ENCODE measurements at regions not wholly inside any gene's neighbourhood (a gene's known extent, or its start where the extent isn't known, plus 50 kb on each side); places are given as distances from the start of the nearest gene placed in this dataset.

- intact Hi-C loops (cut with micrococcal nuclease): no loop called here
- 0% methylated on average over 3 of the region's 3 CpGs for WGBS (ENCODE audit: insufficient coverage, low coverage, missing lambda C conversion rate)
- Histone ChIP-seq H3K79me2 (ENCODE audit: control insufficient read depth, insufficient read depth, low read length) (no peaks in the 10 kb centered on the region), H3K9me1 (ENCODE audit: control insufficient read depth, insufficient read depth, low read length) (no peaks in the 10 kb centered on the region), H3K27ac (ENCODE audit: extremely low read depth, low read depth, low read length) (no peak overlapping the region), H4K20me1 (replicated peaks; ENCODE audit: control insufficient read depth, insufficient read depth, low read length) (no peaks in the 10 kb centered on the region), H2AFZ (ENCODE audit: low read depth, low read length) (no peak overlapping the region), H3K27me3 (ENCODE audit: control insufficient read depth in 2 of 2, insufficient read depth in 2 of 2, low read length in 2 of 2) (no peaks in the 10 kb centered on the region), H3K4me1 (replicated peaks in 1 of 2; ENCODE audit: control insufficient read depth in 2 of 2, insufficient read depth in 2 of 2, low read length in 2 of 2) (no peaks in the 10 kb centered on the region), H3K9ac (ENCODE audit: insufficient read depth in 1 of 2, low read depth in 2 of 2, low read length in 2 of 2) (no peak overlapping the region), H3K4me3 (no peak overlapping the region), H3K36me3 (ENCODE audit: control insufficient read depth, insufficient read depth, low read length) (no peaks in the 10 kb centered on the region), H3K4me2 (ENCODE audit: insufficient read depth, low read length) (no peak overlapping the region), H3K9me3 (replicated peaks; ENCODE audit: control insufficient read depth, insufficient read depth, low read depth, low read length) (no peaks in the 10 kb centered on the region)
- in situ Hi-C loops (cut with MboI): no loop called here
- ATAC-seq (no peak), DNase-seq (ENCODE audit: extremely low read depth in 1 of 4, low spot score in 3 of 4) (no peak), FAIRE-seq (no peak)
- TF ChIP-seq MED1 (CRISPR knock-in tag; IDR thresholded peaks at IDR 0.05; ENCODE audit: borderline replicate concordance) (no peak), HDGF (IDR thresholded peaks at IDR 0.05) (no peak), RFX1 (IDR thresholded peaks at IDR 0.05) (no peak), CC2D1A (IDR thresholded peaks at IDR 0.05) (no peak)
- ChIA-PET CTCF (ENCODE audit: low intra/inter-chr PET ratio) (no interaction called here), POLR2A (no interaction called here)
- no TSS peak for BruUV-seq (replicated peaks)
Measured at GRCh38 chr3:117567382-117567781, 857.8 kb downstream of the TUSC7 start.

GRCh38 chr3:117567906-117568305 lies 858.3 kb downstream of the TUSC7 start:
- Histone ChIP-seq H3K9ac (ENCODE audit: insufficient read depth in 1 of 2, low read depth in 2 of 2, low read length in 2 of 2) (no peak overlapping the region), H3K4me3 (no peak overlapping the region), H3K4me2 (ENCODE audit: insufficient read depth, low read length) (no peak overlapping the region), H2AFZ (ENCODE audit: low read depth, low read length) (no peak overlapping the region), H3K27me3 (ENCODE audit: control insufficient read depth in 2 of 2, insufficient read depth in 2 of 2, low read length in 2 of 2) (no peaks in the 10 kb centered on the region), H3K9me3 (replicated peaks; ENCODE audit: control insufficient read depth, insufficient read depth, low read depth, low read length) (no peaks in the 10 kb centered on the region), H3K79me2 (ENCODE audit: control insufficient read depth, insufficient read depth, low read length) (no peaks in the 10 kb centered on the region), H3K9me1 (ENCODE audit: control insufficient read depth, insufficient read depth, low read length) (no peaks in the 10 kb centered on the region), H3K36me3 (ENCODE audit: control insufficient read depth, insufficient read depth, low read length) (no peaks in the 10 kb centered on the region), H3K4me1 (replicated peaks in 1 of 2; ENCODE audit: control insufficient read depth in 2 of 2, insufficient read depth in 2 of 2, low read length in 2 of 2) (no peaks in the 10 kb centered on the region), H4K20me1 (replicated peaks; ENCODE audit: control insufficient read depth, insufficient read depth, low read length) (no peaks in the 10 kb centered on the region), H3K27ac (ENCODE audit: extremely low read depth, low read depth, low read length) (no peak overlapping the region)
- BruUV-seq (replicated peaks): no TSS peak
- FAIRE-seq: no peak
- no peak for DNase-seq (ENCODE audit: extremely low read depth in 1 of 4, low spot score in 3 of 4)
- ChIA-PET CTCF (ENCODE audit: low intra/inter-chr PET ratio) (no interaction called here), POLR2A (no interaction called here)
- intact Hi-C loops (cut with micrococcal nuclease) (no loop called here), in situ Hi-C loops (cut with MboI) (no loop called here)
- no peak for ATAC-seq
- TF ChIP-seq MLLT1 (IDR thresholded peaks at IDR 0.05) (no peak), ZBTB33 (CRISPR knock-in tag; IDR thresholded peaks at IDR 0.05) (no peak), MEF2A (IDR thresholded peaks at IDR 0.05; ENCODE audit: control insufficient read depth, low read depth, low read length) (no peak), ZNF197 (CRISPR knock-in tag; IDR thresholded peaks at IDR 0.05; ENCODE audit: low read depth) (no peak), THRB (CRISPR knock-in tag; conservative IDR thresholded peaks at IDR 0.05) (no peak), HDAC6 (IDR thresholded peaks at IDR 0.05; ENCODE audit: low read depth, low read length) (no peak), PURB (CRISPR knock-in tag; IDR thresholded peaks at IDR 0.05; ENCODE audit: low read depth) (no peak), ZNF589 (CRISPR knock-in tag; IDR thresholded peaks at IDR 0.05; ENCODE audit: low read depth) (no peak), MAX (CRISPR knock-in tag; IDR thresholded peaks at IDR 0.05) (no peak), ZNF140 (CRISPR knock-in tag; IDR thresholded peaks at IDR 0.05) (no peak)

Data from K562 (cell line).